GM10248 (cell line): ENCODE measurements at regions not wholly inside any gene's neighbourhood (a gene's known extent, or its start where the extent isn't known, plus 50 kb on each side); places are given as distances from the start of the nearest gene placed in this dataset.

ENCODE experiments used
- CTCF ChIA-PET: fragments of 300-600 bp; sonication (Branson Sonifier 250); formaldehyde crosslinking; extraction: SDS; loops from one replicate; lab custom pipeline; 2021; ENCODE audit warnings: antibody characterized with exemption; lab: Yijun Ruan, JAX
- POLR2A ChIA-PET: fragments of 350-650 bp; sonication (Branson Sonifier 250); formaldehyde crosslinking; extraction: SDS; loops from one replicate; lab custom pipeline; 2020; ENCODE audit warnings: antibody characterized with exemption; lab: Yijun Ruan, JAX
- DNase-seq: peaks from one replicate; pipeline ENCODE4 v3.0.0; 2012; ENCODE audit errors: extremely low spot score
- TF ChIP-seq, protein P1 (sequence below): IDR thresholded peaks from 2 replicates; pipeline ENCODE4 v1.5.1; 2012; ENCODE audit warnings: mild to moderate bottlenecking, low read depth; ENCODE audit errors: extremely low read depth, missing control alignments, control extremely low read depth

DNA sequence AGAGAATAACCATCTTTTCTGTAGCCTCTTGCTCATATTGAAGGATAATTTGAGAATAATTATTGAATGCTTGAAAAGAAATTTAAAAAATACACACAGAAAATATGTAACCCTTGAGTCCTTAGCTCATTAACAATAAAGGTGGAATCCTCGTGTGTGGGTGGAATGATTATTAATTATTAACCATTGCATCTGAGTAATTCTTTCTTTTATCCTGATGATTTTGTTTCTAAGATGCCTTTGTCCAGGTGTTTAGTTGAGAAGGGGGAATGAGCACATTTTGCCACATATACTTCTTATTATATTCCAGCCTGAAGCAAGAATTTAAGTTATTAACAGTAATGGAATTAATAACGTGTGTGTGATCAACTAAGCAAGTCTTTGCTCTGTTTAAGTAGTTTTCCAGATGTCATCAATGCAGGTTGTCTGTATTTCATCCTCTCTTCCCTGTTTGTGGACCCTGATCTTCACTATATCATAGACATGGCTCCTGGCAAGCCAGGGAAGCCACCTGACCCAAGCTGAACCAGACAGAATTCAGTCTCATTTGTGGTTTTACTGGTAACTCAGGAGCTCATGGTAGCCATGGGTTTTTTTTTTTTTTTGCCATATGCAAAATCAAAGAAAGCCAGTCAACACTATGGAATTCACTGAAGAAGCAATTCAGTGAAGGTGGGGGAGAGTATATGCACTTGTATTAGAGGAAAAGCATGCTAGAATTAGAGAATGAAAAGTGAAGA is 144.3 kb downstream of the KIF20B start:
- ChIA-PET POLR2A (no interaction called here), CTCF (interaction anchor here (0.9 kb wide), 1 partner anchor 11 kb away, joined by 4 read pairs; no protein-coding TSS in a partner anchor)
- TF ChIP-seq, protein P1, sequence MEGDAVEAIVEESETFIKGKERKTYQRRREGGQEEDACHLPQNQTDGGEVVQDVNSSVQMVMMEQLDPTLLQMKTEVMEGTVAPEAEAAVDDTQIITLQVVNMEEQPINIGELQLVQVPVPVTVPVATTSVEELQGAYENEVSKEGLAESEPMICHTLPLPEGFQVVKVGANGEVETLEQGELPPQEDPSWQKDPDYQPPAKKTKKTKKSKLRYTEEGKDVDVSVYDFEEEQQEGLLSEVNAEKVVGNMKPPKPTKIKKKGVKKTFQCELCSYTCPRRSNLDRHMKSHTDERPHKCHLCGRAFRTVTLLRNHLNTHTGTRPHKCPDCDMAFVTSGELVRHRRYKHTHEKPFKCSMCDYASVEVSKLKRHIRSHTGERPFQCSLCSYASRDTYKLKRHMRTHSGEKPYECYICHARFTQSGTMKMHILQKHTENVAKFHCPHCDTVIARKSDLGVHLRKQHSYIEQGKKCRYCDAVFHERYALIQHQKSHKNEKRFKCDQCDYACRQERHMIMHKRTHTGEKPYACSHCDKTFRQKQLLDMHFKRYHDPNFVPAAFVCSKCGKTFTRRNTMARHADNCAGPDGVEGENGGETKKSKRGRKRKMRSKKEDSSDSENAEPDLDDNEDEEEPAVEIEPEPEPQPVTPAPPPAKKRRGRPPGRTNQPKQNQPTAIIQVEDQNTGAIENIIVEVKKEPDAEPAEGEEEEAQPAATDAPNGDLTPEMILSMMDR, result no peak
- no peak for DNase-seq

DNA sequence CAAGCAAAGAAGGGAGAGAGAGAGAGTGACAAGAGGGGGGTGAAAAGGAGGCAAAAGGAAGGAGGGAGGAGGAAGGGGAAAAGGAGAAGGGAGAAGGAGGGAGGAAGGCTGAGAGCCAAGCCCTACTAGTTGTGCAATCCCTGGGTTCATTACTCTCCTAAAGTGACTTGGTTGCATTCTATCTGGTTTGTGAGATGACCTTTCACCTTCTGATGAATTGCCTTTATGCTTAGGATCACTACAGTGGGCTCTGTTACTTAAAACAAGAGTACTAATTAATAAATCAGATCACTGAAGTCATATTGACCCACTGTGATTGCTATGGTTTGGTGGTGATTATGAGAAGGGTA is 144.9 kb downstream of the KIF20B start:
- ChIA-PET POLR2A (no interaction called here), CTCF (no interaction called here)
- DNase-seq, result no peak
- TF ChIP-seq, protein P1, result no peak

DNA sequence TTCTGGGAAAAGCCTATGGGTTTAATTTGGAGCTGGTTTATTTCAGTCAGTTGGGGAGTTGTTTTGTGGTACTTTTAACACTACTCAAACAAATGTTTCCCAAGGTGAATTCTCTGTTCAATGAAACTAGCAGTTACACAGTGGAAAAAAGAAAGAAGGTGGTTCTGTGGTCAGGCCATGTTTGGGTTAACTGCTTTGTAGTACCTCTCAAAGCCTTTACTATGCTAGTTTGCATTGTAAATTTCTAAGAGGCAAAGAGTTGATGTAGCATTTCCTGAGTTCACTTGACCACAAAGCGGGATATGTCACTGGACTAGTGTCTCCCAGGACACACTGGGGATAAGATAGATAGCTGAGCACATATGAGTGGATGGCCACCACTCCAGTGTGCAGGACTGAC is 145.4 kb downstream of the KIF20B start:
- ChIA-PET CTCF (no interaction called here), POLR2A (no interaction called here)
- TF ChIP-seq, protein P1, result no peak
- no peak for DNase-seq

DNA sequence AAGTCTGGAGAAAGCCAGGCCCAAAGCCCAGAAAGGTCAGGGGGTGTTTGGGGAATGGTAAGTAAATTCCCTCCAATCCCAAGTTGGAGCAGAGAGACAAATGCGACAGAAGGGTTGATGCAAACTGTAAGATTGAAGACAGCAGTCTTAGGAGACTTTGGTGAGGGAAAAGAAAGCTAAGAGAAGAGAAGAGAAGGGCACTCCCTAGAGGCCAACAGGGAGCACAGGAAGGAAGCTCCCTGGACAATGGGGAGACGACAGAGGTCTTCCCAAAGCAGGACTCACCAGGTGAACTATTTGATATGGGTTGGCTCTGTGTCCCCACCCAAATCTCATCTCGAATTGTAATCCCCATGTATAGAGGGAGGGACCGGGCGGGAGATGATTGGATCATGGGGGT is 151.5 kb downstream of the KIF20B start:
- DNase-seq, result no peak
- ChIA-PET CTCF (interaction anchor here (0.7 to 1.0 kb wide), 2 partner anchors 9 to 20 kb away, joined by 3 read pairs; no protein-coding TSS in a partner anchor), POLR2A (no interaction called here)
- TF ChIP-seq, protein P1, result no peak

DNA sequence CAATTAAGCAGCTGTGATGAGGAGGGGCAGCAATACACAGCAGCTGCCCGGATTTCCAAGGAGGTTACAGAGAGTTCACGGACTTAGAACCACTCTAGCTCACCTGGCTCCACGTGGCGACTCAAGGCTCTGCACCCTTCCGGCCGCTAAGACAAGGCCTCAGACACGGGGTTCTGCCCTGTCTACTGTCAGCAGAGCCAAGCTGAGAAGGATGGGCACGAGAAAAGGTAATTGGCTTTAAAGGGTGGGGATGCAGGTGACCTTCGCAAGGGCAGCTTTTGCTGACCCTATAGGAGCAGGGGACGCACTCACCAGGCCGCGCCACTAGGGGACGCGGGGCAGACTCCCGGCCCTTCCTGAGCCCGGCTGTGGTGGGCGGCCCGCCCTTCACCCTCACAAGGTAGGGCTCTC is 152.4 kb downstream of the KIF20B start:
- TF ChIP-seq, protein P1, result no peak
- POLR2A ChIA-PET, result no interaction called here
- CTCF ChIA-PET, result interaction anchor here (0.7 to 0.9 kb wide), 2 partner anchors 8 to 10 kb away, joined by 3 read pairs; no protein-coding TSS in a partner anchor
- DNase-seq, result no peak

DNA sequence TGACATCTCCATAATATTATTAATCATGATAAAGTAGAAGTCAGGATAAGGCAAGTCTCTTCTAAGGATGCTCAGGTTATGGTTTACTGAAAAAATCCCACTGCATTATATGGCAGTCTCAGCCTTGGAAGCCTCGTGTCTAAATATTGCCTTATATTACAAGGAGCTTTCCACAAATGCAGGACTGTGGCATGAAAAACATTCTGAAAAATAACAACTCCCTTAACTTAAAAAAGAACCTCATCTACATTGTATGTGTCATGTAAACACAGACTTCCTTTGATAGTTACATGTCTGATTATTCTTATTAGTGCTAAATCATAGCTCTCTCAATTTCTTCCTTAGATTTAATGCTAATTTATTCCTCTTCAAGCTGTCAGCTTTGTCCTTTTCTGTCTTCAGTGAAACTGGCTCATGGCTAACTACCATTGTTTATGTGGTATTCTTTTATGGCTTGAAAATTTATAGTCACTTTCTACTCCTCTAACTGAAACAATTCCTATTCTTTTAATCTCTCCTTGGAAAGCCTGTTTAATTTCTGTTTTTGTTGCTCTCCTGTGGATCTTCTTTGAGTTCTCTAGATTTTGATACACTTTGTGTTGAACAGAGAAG is 156.1 kb downstream of the KIF20B start:
- TF ChIP-seq, protein P1, result no peak
- no peak for DNase-seq
- ChIA-PET CTCF (interaction anchor here (1.5 to 1.6 kb wide), 3 partner anchors 14 to 22 kb away, joined by 3 to 4 read pairs (median 3); no protein-coding TSS in a partner anchor), POLR2A (no interaction called here)
